Stimulated activated CD4-positive, alpha-beta T cell treated with anti-CD3 and anti-CD28 coated beads, TNF-alpha, amount 100 ng/mL, for 4 hours (primary cell): ENCODE measurements at regions not wholly inside any gene's neighbourhood (a gene's known extent, or its start where the extent isn't known, plus 50 kb on each side); places are given as distances from the start of the nearest gene placed in this dataset.
A peak's percentile ranks its signal among the peaks of the same experiment; 100 is the strongest.

ENCODE experiments used
- DNase-seq, 3 experiments: peaks; one replicate each; pipeline ENCODE4 v3.0.0-alpha.2; 2020; ENCODE audit warnings: low read depth in 3 of 3

- DNase-seq, result no peak
These were observed 101.4 kb downstream of the PERP start for GRCh38 chr6:138005846-138006245.

GRCh38 chr6:138007014-138007472 lies 100.2 kb downstream of the PERP start:
- DNase-seq, result peak in 1 of 3 experiments; percentile 4

- DNase-seq, result no peak
These were observed 98.4 kb downstream of the PERP start for GRCh38 chr6:138008791-138009190.

GRCh38 chr6:138011413-138011812 lies 95.8 kb downstream of the PERP start:
- no peak for DNase-seq

GRCh38 chr6:138012682-138013081 lies 94.5 kb downstream of the PERP start:
- no peak for DNase-seq

- no peak for DNase-seq
These were observed 93.3 kb downstream of the PERP start for GRCh38 chr6:138013959-138014358.

- DNase-seq, result no peak
These were observed 90.0 kb downstream of the PERP start for GRCh38 chr6:138017166-138017757.

GRCh38 chr6:138018297-138018696 lies 88.9 kb downstream of the PERP start:
- DNase-seq, result no peak

- no peak for DNase-seq
These were observed 81.7 kb downstream of the PERP start for GRCh38 chr6:138025528-138025978.

- DNase-seq, result no peak
These were observed 80.9 kb downstream of the PERP start for GRCh38 chr6:138026342-138026741.

GRCh38 chr6:138028893-138029292 lies 78.3 kb downstream of the PERP start:
- DNase-seq, result no peak

- no peak for DNase-seq
These were observed 76.3 kb downstream of the PERP start for GRCh38 chr6:138030872-138031271.

- no peak for DNase-seq
These were observed 75.8 kb downstream of the PERP start for GRCh38 chr6:138031417-138031816.

GRCh38 chr6:138031850-138032249 lies 75.4 kb downstream of the PERP start:
- no peak for DNase-seq

GRCh38 chr6:138032571-138032970 lies 74.6 kb downstream of the PERP start:
- no peak for DNase-seq

- DNase-seq, result no peak
These were observed 73.0 kb downstream of the PERP start for GRCh38 chr6:138034229-138034628.

- no peak for DNase-seq
These were observed 72.1 kb downstream of the PERP start for GRCh38 chr6:138035070-138035469.

- DNase-seq, result no peak
These were observed 71.1 kb downstream of the PERP start for GRCh38 chr6:138036111-138036510.

GRCh38 chr6:138037009-138037504 lies 70.2 kb downstream of the PERP start:
- DNase-seq, result no peak

- no peak for DNase-seq
These were observed 68.9 kb downstream of the PERP start for GRCh38 chr6:138038142-138038870.
